HCT116 (cell line): ENCODE measurements at regions not wholly inside any gene's neighbourhood (a gene's known extent, or its start where the extent isn't known, plus 50 kb on each side); places are given as distances from the start of the nearest gene placed in this dataset.

Experiments used
- ATAC-seq: fragments of 200-7000 bp; cut with Tn5 transposase; 2 replicates; pipeline ENCODE4 v1.9.1; 2020; ENCODE audit warnings: mild to moderate bottlenecking, moderate library complexity
- BruUV-seq: library from RNA; stranded (reverse); fragments of 400-500 nt; replicated peaks from 2 replicates; lab custom pipeline; 2021; lab: Mats Ljungman, UMichigan
- CTCF ChIA-PET: fragments of 300-600 bp; sonication (Branson Sonifier 250); formaldehyde crosslinking; loops from one replicate; lab custom pipeline; 2021; ENCODE audit warnings: antibody characterized with exemption; lab: Charles Lee
- POLR2A ChIA-PET: fragments of 300-600, 350-600 bp; sonication (Branson Sonifier 250); formaldehyde crosslinking; loops from one replicate; lab custom pipeline; 2021; ENCODE audit warnings: antibody characterized with exemption; lab: Charles Lee
- RAD21 ChIA-PET, 2 experiments: fragments of 300-600 bp; sonication (Branson Sonifier 250); formaldehyde crosslinking; loops; one replicate each; lab custom pipeline; 2023; ENCODE audit warnings: low total read pairs in 2 of 2; ENCODE audit not compliant: uncharacterized antibody in 2 of 2, unreplicated experiment in 2 of 2, low non-redundant PET in 1 of 2; lab: Charles Lee
- DNase-seq: peaks from one replicate; pipeline ENCODE4 v3.0.0-alpha.2; 2010; ENCODE audit warnings: low read depth, low spot score
- H2AFZ ChIP-seq: fragments of 200-600 bp; shearing (Covaris generic), sonication (generic); 2 replicates; pipeline ENCODE4 v1.6.1; 2017; ENCODE audit warnings: low read depth, mixed run types, mixed read lengths, antibody characterized with exemption, low read length; ENCODE audit not compliant: poor library complexity, severe bottlenecking
- H3K27ac ChIP-seq: 2 replicates; pipeline ENCODE4 v1.5.1; 2012; ENCODE audit warnings: low read depth, low read length
- H3K27me3 ChIP-seq: fragments of 200-600 bp; sonication (generic); 2 replicates; pipeline ENCODE4 v1.6.1; 2016; ENCODE audit warnings: mixed run types, low read length, mixed read lengths; ENCODE audit not compliant: insufficient read depth
- H3K36me3 ChIP-seq, 2 experiments: fragments of 200-500 bp in 1 of 2; fragments of 200-600 bp in 1 of 2; sonication (Bioruptor generic) in 1 of 2; sonication (generic) in 1 of 2; 2 replicates each; pipeline versions ENCODE4 v1.5.1 to v1.6.1; 2014 to 2016; ENCODE audit warnings: low read length in 2 of 2, inconsistent platforms in 1 of 2, mixed read lengths in 1 of 2, mixed run types in 1 of 2; ENCODE audit not compliant: insufficient read depth in 2 of 2, control insufficient read depth in 1 of 2
- H3K4me1 ChIP-seq, 2 experiments: fragments of 200-600 bp in 1 of 2; sonication (generic) in 1 of 2; 2 replicates each; pipeline versions ENCODE4 v1.5.1 to v1.6.1; 2012 to 2017; ENCODE audit warnings: low read length in 2 of 2, inconsistent platforms in 1 of 2, mild to moderate bottlenecking in 1 of 2, mixed read lengths in 1 of 2, mixed run types in 1 of 2, moderate library complexity in 1 of 2; ENCODE audit not compliant: insufficient read depth in 2 of 2, control insufficient read depth in 1 of 2
- H3K4me2 ChIP-seq: fragments of 200-600 bp; sonication (generic); 2 replicates; pipeline ENCODE4 v1.6.1; 2017; ENCODE audit warnings: mixed run types, low read length, mixed read lengths
- H3K4me3 ChIP-seq, 2 experiments: fragments of 200-600 bp in 1 of 2; sonication (generic) in 1 of 2; replicated peaks in 1 of 2; 2 replicates each; pipeline ENCODE4 v1.5.1; 2011 to 2016; ENCODE audit warnings: low read length in 2 of 2, control low read depth in 1 of 2, low read depth in 1 of 2, mild to moderate bottlenecking in 1 of 2, mixed read lengths in 1 of 2, mixed run types in 1 of 2
- H3K79me2 ChIP-seq: fragments of 200-600 bp; sonication (generic); 2 replicates; pipeline ENCODE4 v1.6.1; 2017; ENCODE audit warnings: mild to moderate bottlenecking, mixed run types, low read length, moderate library complexity, mixed read lengths; ENCODE audit not compliant: insufficient read depth
- H3K9ac ChIP-seq: fragments of 200-600 bp; sonication (generic); 2 replicates; pipeline ENCODE4 v1.6.1; 2016; ENCODE audit warnings: low read length, mixed read lengths
- H3K9me2 ChIP-seq: fragments of 200-600 bp; sonication (generic), shearing (Covaris generic); 2 replicates; pipeline ENCODE4 v1.6.1; 2017; ENCODE audit warnings: mixed run types, mild to moderate bottlenecking, moderate library complexity; ENCODE audit not compliant: insufficient read depth
- H3K9me3 ChIP-seq, 2 experiments: fragments of 200-500 bp in 1 of 2; fragments of 200-600 bp in 1 of 2; sonication (Bioruptor generic) in 1 of 2; sonication (generic) in 1 of 2; 2 replicates each; pipeline ENCODE4 v1.6.1; 2014 to 2017; ENCODE audit warnings: low read length in 2 of 2, mixed read lengths in 2 of 2, inconsistent platforms in 1 of 2, low read depth in 1 of 2, mild to moderate bottlenecking in 1 of 2, mixed run types in 1 of 2, moderate library complexity in 1 of 2; ENCODE audit not compliant: control insufficient read depth in 1 of 2, insufficient read depth in 1 of 2
- H4K20me1 ChIP-seq: fragments of 200-600 bp; sonication (generic), shearing (Covaris generic); 2 replicates; pipeline ENCODE4 v1.6.1; 2017; ENCODE audit warnings: mixed run types, mild to moderate bottlenecking, moderate library complexity; ENCODE audit not compliant: insufficient read depth
- EGR1 ChIP-seq: IDR thresholded peaks from 2 replicates; pipeline ENCODE4 v1.6.1; 2012; ENCODE audit warnings: low read depth
- EZH2 ChIP-seq: fragments of 200-600 bp; sonication (generic); IDR thresholded peaks from 2 replicates; pipeline ENCODE4 v1.6.1; 2017; ENCODE audit warnings: antibody characterized with exemption, mixed run types
- EZH2phosphoT487 ChIP-seq: fragments of 200-600 bp; IDR thresholded peaks from 2 replicates; pipeline ENCODE4 v1.6.1; 2018; ENCODE audit warnings: antibody characterized with exemption, borderline replicate concordance
- FOSL1 ChIP-seq: IDR thresholded peaks from 2 replicates; pipeline ENCODE4 v1.6.1; 2012; ENCODE audit warnings: low read depth
- POLR2AphosphoS5 ChIP-seq: IDR thresholded peaks from 2 replicates; pipeline ENCODE4 v1.6.1; 2011; ENCODE audit warnings: mild to moderate bottlenecking, low read depth, low read length, moderate library complexity
- SRF ChIP-seq: IDR thresholded peaks from 2 replicates; pipeline ENCODE4 v1.6.1; 2012; ENCODE audit warnings: low read depth
- intact Hi-C: fragments of 100-400 bp; cut with micrococcal nuclease; formaldehyde crosslinking; loops from 2 replicates; pipeline ENCODE4 v1.10.0; 2022
- TF ChIP-seq, protein P1 (sequence below): IDR thresholded peaks from 2 replicates; pipeline ENCODE4 v1.6.1; 2011; ENCODE audit warnings: mild to moderate bottlenecking, low read length, moderate library complexity; ENCODE audit not compliant: insufficient replicate concordance; ENCODE audit errors: extremely low read depth
- TF ChIP-seq, protein P2 (sequence below): IDR thresholded peaks from 2 replicates; pipeline ENCODE4 v1.6.1; 2012; ENCODE audit warnings: low read depth
- TF ChIP-seq, protein P3 (sequence below): IDR thresholded peaks from 2 replicates; pipeline ENCODE4 v1.6.1; 2012

DNA sequence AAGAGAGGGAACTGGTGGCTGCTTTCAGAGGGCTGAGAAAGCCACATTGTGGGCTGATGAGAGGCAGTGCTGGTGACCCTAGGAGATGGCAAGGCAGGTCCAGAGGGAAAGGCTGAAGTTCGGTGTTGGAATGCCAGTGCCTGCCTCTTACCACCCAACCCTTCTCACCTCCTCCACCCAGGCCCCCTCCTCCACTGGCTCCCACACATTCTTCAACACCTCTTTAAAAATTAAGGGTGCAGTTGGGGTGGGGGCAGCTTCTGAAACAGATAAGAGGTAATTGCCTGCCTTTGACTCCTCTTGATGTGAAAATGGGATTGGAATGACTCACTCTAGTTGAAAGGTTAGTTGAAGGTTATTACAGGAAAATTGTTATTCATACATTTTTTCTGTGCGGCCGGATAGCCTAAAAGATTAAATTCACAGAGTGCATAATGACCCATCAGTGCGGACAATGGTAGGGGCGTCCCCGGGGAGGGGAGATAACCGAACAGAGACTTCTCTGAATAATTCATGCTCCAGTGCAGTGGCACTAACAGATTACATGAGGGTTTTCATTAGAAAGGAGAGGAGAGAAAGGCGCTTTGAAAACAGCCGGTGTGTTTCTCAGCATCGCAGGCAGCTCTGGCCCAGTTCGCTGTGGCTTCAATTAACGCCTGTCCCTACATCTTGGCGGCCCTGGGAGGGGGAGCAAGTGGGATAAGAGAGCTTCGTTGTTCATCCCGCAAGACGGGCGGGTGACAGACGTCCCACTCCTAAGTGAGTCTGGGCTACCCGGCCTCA, 212.4 kb downstream of the TLE3 start:
- H3K9ac ChIP-seq = no peak overlapping the region
- ChIA-PET RAD21 (no interaction called here), CTCF (no interaction called here), POLR2A (no interaction called here)
- H3K36me3 ChIP-seq = no peaks in the 10 kb centered on the region
- H2AFZ ChIP-seq = no peak overlapping the region
- no peaks in the 10 kb centered on the region for H3K79me2 ChIP-seq
- no peak overlapping the region for H3K27ac ChIP-seq
- TF ChIP-seq SRF (no peak), EZH2phosphoT487 (no peak), EZH2 (no peak), POLR2AphosphoS5 (no peak), FOSL1 (no peak), EGR1 (no peak)
- TF ChIP-seq, protein P1, sequence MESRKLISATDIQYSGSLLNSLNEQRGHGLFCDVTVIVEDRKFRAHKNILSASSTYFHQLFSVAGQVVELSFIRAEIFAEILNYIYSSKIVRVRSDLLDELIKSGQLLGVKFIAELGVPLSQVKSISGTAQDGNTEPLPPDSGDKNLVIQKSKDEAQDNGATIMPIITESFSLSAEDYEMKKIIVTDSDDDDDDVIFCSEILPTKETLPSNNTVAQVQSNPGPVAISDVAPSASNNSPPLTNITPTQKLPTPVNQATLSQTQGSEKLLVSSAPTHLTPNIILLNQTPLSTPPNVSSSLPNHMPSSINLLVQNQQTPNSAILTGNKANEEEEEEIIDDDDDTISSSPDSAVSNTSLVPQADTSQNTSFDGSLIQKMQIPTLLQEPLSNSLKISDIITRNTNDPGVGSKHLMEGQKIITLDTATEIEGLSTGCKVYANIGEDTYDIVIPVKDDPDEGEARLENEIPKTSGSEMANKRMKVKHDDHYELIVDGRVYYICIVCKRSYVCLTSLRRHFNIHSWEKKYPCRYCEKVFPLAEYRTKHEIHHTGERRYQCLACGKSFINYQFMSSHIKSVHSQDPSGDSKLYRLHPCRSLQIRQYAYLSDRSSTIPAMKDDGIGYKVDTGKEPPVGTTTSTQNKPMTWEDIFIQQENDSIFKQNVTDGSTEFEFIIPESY = no peak
- TF ChIP-seq, protein P2, sequence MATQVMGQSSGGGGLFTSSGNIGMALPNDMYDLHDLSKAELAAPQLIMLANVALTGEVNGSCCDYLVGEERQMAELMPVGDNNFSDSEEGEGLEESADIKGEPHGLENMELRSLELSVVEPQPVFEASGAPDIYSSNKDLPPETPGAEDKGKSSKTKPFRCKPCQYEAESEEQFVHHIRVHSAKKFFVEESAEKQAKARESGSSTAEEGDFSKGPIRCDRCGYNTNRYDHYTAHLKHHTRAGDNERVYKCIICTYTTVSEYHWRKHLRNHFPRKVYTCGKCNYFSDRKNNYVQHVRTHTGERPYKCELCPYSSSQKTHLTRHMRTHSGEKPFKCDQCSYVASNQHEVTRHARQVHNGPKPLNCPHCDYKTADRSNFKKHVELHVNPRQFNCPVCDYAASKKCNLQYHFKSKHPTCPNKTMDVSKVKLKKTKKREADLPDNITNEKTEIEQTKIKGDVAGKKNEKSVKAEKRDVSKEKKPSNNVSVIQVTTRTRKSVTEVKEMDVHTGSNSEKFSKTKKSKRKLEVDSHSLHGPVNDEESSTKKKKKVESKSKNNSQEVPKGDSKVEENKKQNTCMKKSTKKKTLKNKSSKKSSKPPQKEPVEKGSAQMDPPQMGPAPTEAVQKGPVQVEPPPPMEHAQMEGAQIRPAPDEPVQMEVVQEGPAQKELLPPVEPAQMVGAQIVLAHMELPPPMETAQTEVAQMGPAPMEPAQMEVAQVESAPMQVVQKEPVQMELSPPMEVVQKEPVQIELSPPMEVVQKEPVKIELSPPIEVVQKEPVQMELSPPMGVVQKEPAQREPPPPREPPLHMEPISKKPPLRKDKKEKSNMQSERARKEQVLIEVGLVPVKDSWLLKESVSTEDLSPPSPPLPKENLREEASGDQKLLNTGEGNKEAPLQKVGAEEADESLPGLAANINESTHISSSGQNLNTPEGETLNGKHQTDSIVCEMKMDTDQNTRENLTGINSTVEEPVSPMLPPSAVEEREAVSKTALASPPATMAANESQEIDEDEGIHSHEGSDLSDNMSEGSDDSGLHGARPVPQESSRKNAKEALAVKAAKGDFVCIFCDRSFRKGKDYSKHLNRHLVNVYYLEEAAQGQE = no peak
- TF ChIP-seq, protein P3, sequence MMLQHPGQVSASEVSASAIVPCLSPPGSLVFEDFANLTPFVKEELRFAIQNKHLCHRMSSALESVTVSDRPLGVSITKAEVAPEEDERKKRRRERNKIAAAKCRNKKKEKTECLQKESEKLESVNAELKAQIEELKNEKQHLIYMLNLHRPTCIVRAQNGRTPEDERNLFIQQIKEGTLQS = no peak
- intact Hi-C loops = no loop called here
- no peaks in the 10 kb centered on the region for H3K4me1 ChIP-seq
- no peak overlapping the region for H3K4me2 ChIP-seq
- DNase-seq (no peak), ATAC-seq (no peak)
- BruUV-seq = no TSS peak
- no peaks in the 10 kb centered on the region for H3K9me2 ChIP-seq
- no peak overlapping the region for H3K4me3 ChIP-seq
- no peaks in the 10 kb centered on the region for H3K9me3 ChIP-seq
- 0 out of 2 replicates have a peak, but pooled peaks cover 8% of the 10 kb centered on the region for H3K27me3 ChIP-seq
- no peaks in the 10 kb centered on the region for H4K20me1 ChIP-seq
